Anterior cingulate cortex (tissue), 58 donors: ENCODE measurements at regions not wholly inside any gene's neighbourhood (a gene's known extent, or its start where the extent isn't known, plus 50 kb on each side); places are given as distances from the start of the nearest gene placed in this dataset.

Experiments
- DNase-seq, 58 donors: peaks; one replicate each; lab custom pipeline; 2025; lab: John Stamatoyannopoulos, UW

- no peak for DNase-seq
Measured at GRCh38 chr1:87800006-87800405, 471.3 kb downstream of the LMO4 start.

- no peak for DNase-seq
Measured at GRCh38 chr1:87803375-87803774, 474.7 kb downstream of the LMO4 start.

DNA sequence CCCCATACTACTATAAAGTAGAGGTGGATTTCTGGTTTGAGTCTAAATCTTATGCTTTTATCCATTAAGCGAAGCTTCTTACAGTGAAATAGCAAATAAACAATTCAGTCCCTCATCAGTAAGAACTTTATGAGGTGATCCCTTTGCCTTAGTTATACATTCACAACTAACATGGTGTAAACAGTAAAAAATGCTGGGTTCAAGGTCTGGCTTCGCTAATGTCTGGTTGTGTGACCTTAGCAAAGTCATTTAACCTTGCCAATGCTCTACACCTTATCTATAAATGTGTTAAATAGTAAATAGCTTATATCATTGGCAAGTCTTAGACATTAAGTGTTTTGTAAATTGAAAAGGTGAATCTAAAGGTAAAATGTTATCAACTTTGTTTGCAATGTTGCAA, 475.4 kb downstream of the LMO4 start:
- DNase-seq, result no peak

DNA sequence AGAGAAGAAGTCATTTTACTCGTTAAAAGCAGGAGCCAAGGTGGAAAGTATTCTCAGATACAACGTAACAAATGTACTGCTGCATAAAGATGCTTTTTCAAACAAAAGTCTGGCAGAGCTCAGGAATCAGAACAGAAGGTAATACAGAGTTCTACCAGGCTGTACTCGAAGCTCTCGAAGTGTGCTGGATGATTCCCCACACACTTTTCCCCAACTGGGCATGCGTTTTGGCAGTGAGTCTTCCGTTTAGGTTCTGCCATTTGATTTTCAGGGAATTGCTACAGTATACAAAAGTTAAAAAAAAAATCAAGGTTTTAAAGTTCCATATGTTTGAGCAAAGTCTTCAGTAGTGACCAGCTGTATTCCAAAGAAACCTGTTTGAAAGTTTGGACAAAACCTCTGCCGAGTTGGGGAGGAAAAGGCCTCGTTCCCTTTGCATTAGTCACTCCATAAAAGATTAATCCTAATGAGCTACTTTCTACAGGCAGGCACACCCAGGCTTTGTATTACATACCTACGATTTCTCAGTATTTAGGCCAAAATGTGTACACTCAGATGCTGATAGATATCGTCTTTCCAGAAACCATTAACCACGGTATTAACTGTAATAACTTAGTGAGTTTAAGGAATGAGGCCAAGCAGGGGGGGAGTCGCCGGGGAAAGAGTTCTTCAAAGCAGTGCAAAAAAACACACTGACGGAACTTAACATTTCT, 477.1 kb downstream of the LMO4 start:
- no peak for DNase-seq

DNA sequence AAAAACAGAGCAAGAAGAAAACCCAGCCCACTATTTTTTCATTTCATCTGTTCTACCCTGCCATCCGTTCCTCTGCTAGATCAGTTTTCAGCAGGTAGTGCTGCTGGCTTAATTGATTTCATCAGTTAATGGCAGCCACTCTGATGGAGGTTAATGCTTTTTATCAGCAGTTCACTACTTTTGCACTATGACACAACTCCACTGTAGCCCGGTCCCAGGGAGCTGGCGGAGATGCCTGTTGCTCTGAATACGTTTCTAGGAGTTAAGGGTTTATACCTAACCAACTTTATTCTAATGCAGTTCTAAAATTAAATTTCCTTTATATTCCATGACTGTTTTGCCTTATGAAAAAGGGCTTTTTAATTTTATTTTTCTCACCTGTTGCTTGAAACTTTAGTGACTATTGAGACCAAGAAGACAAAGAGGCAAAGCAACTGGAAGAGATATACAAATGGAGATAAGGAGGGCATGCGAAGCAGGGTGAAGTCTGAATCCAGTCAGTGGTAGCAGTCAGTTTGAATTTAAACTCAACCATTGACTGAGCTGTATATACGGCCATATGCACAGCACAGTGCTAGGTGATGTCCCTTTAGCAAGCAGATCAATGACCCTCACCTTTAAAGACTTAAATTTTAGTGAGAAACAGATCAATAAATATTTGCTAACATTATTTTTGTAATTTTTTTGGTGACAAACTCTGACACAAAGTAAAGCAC, 477.9 kb downstream of the LMO4 start:
- DNase-seq, result no peak

- no peak for DNase-seq
Measured at GRCh38 chr1:87810166-87810565, 481.5 kb downstream of the LMO4 start.

DNA sequence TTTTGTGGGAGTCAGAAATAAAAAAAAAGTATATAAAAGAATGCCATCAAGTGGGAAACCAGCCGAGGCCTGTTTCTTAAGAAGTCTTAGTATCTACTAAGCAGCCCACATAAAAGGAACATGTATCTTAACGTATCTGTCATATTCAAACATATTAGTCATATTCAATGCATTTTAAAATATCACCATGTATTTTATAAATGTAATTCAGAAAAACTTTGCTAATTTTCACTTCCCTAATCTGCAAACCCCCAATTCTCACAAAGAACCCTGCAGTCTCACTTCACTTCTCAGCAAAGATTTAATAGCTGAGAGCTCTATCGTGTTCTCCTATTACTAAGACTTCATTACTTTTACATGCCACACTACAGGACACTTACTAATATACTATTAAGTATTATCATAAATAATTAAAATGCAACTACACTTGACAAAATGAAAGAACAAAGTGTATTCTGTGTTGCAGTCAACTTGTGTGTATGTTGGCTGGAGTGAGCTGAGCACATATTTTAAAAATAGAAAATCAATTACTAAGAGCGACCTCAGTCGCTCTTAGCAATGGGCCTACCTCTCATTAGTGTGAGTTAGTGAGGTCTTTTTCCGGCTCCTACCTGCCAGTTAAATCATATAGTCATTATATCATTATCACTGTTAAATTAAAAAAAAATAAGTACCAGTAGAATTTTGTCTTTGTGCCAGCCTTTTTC, 484.3 kb downstream of the LMO4 start:
- no peak for DNase-seq

DNA sequence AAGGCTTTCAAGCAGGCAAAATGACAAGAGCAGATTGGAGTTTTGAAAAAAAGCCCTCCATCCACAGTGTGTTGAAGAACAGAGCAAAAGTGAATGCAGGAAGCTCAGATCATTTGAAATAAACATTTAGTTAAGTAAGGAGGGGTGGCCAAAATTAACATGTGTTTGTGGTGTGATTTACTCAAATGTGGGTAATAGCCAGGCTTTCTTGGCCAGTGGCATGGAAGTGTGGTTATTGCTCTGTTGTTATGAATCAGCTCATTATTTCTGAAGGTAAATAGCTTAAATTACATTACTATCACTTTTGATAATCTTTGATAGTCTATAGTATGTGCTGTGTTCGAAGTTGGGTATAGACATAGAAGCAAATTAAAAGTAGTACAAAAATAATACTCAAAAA, 485.9 kb downstream of the LMO4 start:
- no peak for DNase-seq

- DNase-seq, result no peak
Measured at GRCh38 chr1:87816646-87817045, 488.0 kb downstream of the LMO4 start.

GRCh38 chr1:87820668-87821334, 492.1 kb downstream of the LMO4 start:
- DNase-seq, result no peak

- DNase-seq, result no peak
Measured at GRCh38 chr1:87821335-87821697, 492.6 kb downstream of the LMO4 start.

GRCh38 chr1:87826681-87827251, 498.1 kb downstream of the LMO4 start:
- DNase-seq, result peak in 2 of 58 donors; percentile 3 to 35

- DNase-seq, result no peak
Measured at GRCh38 chr1:87829360-87829759, 500.7 kb downstream of the LMO4 start.

DNA sequence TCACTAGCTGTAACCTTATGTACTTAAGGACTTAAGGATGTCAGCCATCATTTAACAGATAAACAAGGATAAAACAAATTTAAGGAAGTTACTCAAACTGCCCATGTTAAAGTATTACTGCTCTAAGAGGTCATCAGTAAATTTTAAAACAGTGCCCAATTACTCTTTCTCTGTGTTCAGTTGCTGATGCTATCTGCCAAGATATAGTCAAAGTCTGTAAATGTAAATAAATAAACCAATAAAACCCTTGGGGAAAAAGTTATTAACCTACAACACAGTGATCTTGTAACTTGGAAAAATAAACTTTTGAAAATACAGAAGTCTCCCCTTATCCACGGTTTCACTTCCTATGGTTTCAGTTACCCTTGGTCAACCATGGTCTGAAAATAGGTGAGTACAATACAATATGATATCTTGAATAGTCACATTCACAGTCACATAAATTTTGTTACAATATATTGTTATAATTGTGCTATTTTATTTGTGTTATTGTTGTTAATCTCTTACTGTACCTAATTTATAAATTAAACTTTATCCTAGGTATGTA, 501.8 kb downstream of the LMO4 start:
- DNase-seq, result no peak

GRCh38 chr1:87833166-87833565, 504.5 kb downstream of the LMO4 start:
- no peak for DNase-seq

GRCh38 chr1:87834151-87834550, 505.5 kb downstream of the LMO4 start:
- no peak for DNase-seq

GRCh38 chr1:87834941-87835340, 506.3 kb downstream of the LMO4 start:
- no peak for DNase-seq

DNA sequence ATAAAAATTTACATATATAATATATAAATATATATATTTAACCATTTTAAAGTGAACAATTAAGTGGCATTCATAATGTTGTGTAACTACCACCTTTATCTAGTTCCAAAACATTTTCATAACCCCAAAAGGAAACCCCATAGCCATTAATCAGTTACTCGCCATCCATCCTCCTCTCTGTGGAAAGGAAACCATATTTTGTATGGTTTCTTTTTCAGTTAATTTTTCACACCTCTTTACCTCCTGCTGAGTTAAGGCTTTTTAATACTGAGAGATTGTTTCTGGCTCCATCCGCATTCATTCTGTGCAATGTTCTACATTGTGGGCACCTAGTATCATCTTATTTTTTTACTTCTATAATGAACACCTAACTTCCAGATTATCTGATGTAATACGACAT, 512.1 kb downstream of the LMO4 start:
- DNase-seq, result no peak

DNA sequence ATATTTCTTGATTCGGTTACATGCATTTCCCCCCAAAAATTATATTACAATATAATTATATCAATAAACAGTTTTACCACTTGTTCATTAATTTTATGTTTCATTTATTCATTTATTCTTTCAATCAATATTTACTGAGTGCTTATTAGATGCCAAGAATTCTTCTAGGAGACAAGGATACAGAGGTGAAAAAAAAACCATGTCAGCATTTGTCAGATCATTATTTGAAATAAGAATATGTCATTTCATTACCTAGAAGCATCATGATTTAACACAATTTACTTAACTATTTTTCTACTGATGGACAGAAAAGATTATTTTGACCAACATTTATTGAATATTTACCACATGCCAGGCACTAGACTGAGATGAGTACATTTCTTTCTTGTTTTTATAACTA, 512.7 kb downstream of the LMO4 start:
- no peak for DNase-seq

- DNase-seq, result no peak
Measured at GRCh38 chr1:87842156-87842555, 513.5 kb downstream of the LMO4 start.

DNA sequence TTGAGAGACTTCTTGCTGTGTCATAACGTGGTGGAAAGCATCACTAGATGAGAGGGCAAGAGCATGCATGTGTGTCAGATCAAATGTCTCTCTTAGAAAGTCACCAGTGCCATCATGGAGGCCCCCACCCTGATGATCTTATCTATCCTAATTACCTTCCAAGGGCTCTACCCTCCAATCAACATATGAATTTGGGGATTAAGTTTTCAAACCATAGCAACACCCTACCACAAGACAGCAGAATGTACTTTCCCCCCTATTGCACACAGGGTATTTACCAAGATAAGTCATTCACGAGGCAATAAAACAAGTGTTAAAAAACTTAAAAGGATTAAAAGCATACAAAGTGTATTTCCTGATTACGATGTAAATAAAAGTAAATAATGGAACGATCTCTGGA, 515.6 kb downstream of the LMO4 start:
- DNase-seq, result no peak
